GM18519 (cell line): ENCODE measurements at regions not wholly inside any gene's neighbourhood (a gene's known extent, or its start where the extent isn't known, plus 50 kb on each side); places are given as distances from the start of the nearest gene placed in this dataset.
"Not testable (repeated sequence)": the region's sequence is repeated elsewhere in the genome, so short reads cannot be mapped to it uniquely, and the experiment has no call there.

ENCODE experiments used
- ATAC-seq: cut with Tn5 transposase; IDR thresholded peaks from one replicate; pipeline ENCODE4 v1.9.1; 2021; ENCODE audit warnings: mild to moderate bottlenecking, moderate library complexity; ENCODE audit not compliant: unreplicated experiment, low FRiP score

- no peak for ATAC-seq
Measured at GRCh38 chr6:158920311-158920905, 79.6 kb downstream of the RSPH3 start.

GRCh38 chr6:158919865-158920264 is 80.1 kb downstream of the RSPH3 start:
- ATAC-seq, result no peak

- ATAC-seq, result no peak
Measured at GRCh38 chr6:158916617-158917016, 83.4 kb downstream of the RSPH3 start.

GRCh38 chr6:158914923-158915322 is 85.1 kb downstream of the RSPH3 start:
- no peak for ATAC-seq

GRCh38 chr6:158913580-158913979 is 86.4 kb downstream of the RSPH3 start:
- no peak for ATAC-seq

GRCh38 chr6:158912655-158913054 is 87.3 kb downstream of the RSPH3 start:
- no peak for ATAC-seq

GRCh38 chr6:158911746-158912480 is 88.1 kb downstream of the RSPH3 start:
- no peak for ATAC-seq

- no peak for ATAC-seq
Measured at GRCh38 chr6:158910484-158911440, 89.2 kb downstream of the RSPH3 start.

GRCh38 chr6:158909938-158910337 is 90.1 kb downstream of the RSPH3 start:
- ATAC-seq, result no peak

- ATAC-seq, result no peak
Measured at GRCh38 chr6:158908606-158909005, 89.4 kb upstream of the EZR start.

GRCh38 chr6:158907931-158908330 is 88.8 kb upstream of the EZR start:
- ATAC-seq, result no peak

GRCh38 chr6:158906926-158907325 is 87.8 kb upstream of the EZR start:
- ATAC-seq, result no peak

- ATAC-seq, result no peak
Measured at GRCh38 chr6:158905277-158905676, 86.1 kb upstream of the EZR start.

GRCh38 chr6:158903801-158904200 is 84.6 kb upstream of the EZR start:
- ATAC-seq, result no peak

- no peak for ATAC-seq
Measured at GRCh38 chr6:158900663-158901312, 81.6 kb upstream of the EZR start.

- ATAC-seq, result no peak
Measured at GRCh38 chr6:158897236-158897635, 78.1 kb upstream of the EZR start.

GRCh38 chr6:158895661-158896060 is 76.5 kb upstream of the EZR start:
- ATAC-seq, result no peak

- no peak for ATAC-seq
Measured at GRCh38 chr6:158894193-158894592, 75.0 kb upstream of the EZR start.

GRCh38 chr6:158892266-158892665 is 73.1 kb upstream of the EZR start:
- no peak for ATAC-seq

GRCh38 chr6:158891560-158891959 is 72.4 kb upstream of the EZR start:
- ATAC-seq, result not testable (repeated sequence)

GRCh38 chr6:158888171-158888570 is 69.0 kb upstream of the EZR start:
- ATAC-seq, result not testable (repeated sequence)
